ENCODE measurements at regions not wholly inside any gene's neighbourhood (a gene's known extent, or its start where the extent isn't known, plus 50 kb on each side); places are given as distances from the start of the nearest gene placed in this dataset.

DNA sequence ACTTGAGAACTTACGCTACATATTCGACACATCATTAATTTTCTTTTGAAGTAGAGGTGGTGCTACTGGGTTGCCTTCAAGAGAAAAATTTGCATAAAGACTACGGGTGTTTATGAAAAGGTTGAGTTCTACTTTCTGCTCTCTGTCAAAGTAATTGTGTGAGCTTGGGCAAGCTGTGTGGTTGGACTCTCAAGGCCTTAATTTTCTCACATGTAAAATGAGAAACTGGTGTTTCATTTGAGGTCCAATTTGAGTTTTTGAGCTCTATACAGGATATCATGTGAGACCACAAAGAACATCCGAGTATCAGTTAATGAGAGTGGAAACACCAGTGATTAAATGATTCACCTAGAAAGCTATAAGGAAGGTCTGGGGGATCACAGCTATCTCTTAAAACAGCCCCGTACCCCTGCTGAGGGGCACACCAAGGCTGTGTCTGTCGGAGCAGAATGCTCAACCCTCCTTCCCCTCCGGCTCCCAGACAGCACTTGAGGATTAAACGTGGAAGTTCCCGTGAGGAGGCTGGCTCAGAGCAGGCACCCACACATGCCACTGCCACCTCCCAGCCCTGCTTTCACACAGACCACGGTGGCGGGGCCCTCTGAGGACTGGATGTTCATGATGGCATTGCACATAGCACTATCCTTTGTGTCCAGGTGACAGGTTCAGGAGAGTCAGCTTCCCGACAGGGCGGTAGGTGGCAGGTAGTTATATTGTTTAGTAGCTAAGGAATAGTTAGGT is 191.8 kb downstream of the RNF144A start:
- Histone ChIP-seq H3K9ac (ENCODE audit: low read depth in 1 of 2, low read length in 2 of 2) (no peak overlapping the region), H3K36me3 (ENCODE audit: control insufficient read depth in 4 of 4, insufficient read depth in 3 of 4, low read depth in 1 of 4, low read length in 3 of 4) (no peaks in the 10 kb centered on the region), H3K27me3 (ENCODE audit: control insufficient read depth in 4 of 4, insufficient read depth in 4 of 4, low read length in 3 of 4) (no peaks in the 10 kb centered on the region), H3K9me3 (ENCODE audit: control insufficient read depth in 4 of 4, low read length in 3 of 4) (peaks cover 0 to 2% (median 0%) of the 10 kb centered on the region in 4 donors), H3K27ac (ENCODE audit: low read depth in 1 of 2, low read length in 2 of 2) (no peak overlapping the region), H3K4me1 (ENCODE audit: control insufficient read depth in 4 of 4, insufficient read depth in 4 of 4, low read length in 3 of 4) (no peaks in the 10 kb centered on the region), H3K4me3 (ENCODE audit: low read depth in 1 of 3, low read length in 3 of 3) (no peak overlapping the region)
- 85% methylated on average over 13 of the region's 13 CpGs for WGBS
- DNase-seq (ENCODE audit: low spot score), result no peak
- no peak for TF ChIP-seq HNF4A (conservative IDR thresholded peaks at IDR 0.05)
- TF ChIP-seq, protein P1, sequence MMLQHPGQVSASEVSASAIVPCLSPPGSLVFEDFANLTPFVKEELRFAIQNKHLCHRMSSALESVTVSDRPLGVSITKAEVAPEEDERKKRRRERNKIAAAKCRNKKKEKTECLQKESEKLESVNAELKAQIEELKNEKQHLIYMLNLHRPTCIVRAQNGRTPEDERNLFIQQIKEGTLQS (IDR thresholded peaks at IDR 0.05), result no peak
- no peak for TF ChIP-seq GABPA (IDR thresholded peaks at IDR 0.05 in 1 of 2, conservative IDR thresholded peaks at IDR 0.05 in 1 of 2)

DNA sequence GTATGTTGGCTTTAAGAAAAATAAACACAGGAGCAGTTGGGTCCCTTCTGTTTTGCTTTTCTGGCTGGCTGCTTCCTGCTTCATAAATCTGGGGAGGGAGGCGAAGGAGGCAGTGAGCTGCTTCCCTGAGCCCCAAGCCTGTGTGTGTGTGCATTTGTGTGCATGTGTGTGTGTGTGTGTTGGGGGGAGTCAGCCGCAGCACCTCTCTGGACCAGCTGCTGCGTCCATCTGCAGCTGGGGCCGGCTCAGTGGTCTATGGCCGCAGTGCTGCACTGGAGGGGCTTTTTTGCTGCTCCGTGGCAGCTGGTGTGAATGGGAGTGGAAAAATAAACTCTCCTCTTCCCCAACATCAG is 192.3 kb downstream of the RNF144A start:
- Histone ChIP-seq H3K27ac (ENCODE audit: low read depth in 1 of 2, low read length in 2 of 2) (no peak overlapping the region), H3K36me3 (ENCODE audit: control insufficient read depth in 4 of 4, insufficient read depth in 3 of 4, low read depth in 1 of 4, low read length in 3 of 4) (no peaks in the 10 kb centered on the region), H3K4me3 (ENCODE audit: low read depth in 1 of 3, low read length in 3 of 3) (no peak overlapping the region), H3K27me3 (ENCODE audit: control insufficient read depth in 4 of 4, insufficient read depth in 4 of 4, low read length in 3 of 4) (no peaks in the 10 kb centered on the region), H3K9me3 (ENCODE audit: control insufficient read depth in 4 of 4, low read length in 3 of 4) (peaks cover 0 to 2% (median under 1%) of the 10 kb centered on the region in 4 donors), H3K9ac (ENCODE audit: low read depth in 1 of 2, low read length in 2 of 2) (no peak overlapping the region), H3K4me1 (ENCODE audit: control insufficient read depth in 4 of 4, insufficient read depth in 4 of 4, low read length in 3 of 4) (no peaks in the 10 kb centered on the region)
- no peak for TF ChIP-seq RXRA (IDR thresholded peaks at IDR 0.05)
- TF ChIP-seq, protein P2, sequence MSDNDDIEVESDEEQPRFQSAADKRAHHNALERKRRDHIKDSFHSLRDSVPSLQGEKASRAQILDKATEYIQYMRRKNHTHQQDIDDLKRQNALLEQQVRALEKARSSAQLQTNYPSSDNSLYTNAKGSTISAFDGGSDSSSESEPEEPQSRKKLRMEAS (IDR thresholded peaks at IDR 0.05), result no peak
- no peak for TF ChIP-seq GABPA (IDR thresholded peaks at IDR 0.05 in 1 of 2, conservative IDR thresholded peaks at IDR 0.05 in 1 of 2)
- TF ChIP-seq, protein P3, sequence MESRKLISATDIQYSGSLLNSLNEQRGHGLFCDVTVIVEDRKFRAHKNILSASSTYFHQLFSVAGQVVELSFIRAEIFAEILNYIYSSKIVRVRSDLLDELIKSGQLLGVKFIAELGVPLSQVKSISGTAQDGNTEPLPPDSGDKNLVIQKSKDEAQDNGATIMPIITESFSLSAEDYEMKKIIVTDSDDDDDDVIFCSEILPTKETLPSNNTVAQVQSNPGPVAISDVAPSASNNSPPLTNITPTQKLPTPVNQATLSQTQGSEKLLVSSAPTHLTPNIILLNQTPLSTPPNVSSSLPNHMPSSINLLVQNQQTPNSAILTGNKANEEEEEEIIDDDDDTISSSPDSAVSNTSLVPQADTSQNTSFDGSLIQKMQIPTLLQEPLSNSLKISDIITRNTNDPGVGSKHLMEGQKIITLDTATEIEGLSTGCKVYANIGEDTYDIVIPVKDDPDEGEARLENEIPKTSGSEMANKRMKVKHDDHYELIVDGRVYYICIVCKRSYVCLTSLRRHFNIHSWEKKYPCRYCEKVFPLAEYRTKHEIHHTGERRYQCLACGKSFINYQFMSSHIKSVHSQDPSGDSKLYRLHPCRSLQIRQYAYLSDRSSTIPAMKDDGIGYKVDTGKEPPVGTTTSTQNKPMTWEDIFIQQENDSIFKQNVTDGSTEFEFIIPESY (IDR thresholded peaks at IDR 0.05), result no peak
- TF ChIP-seq TAF1 (conservative IDR thresholded peaks at IDR 0.05), result no peak
- TF ChIP-seq, protein P4, sequence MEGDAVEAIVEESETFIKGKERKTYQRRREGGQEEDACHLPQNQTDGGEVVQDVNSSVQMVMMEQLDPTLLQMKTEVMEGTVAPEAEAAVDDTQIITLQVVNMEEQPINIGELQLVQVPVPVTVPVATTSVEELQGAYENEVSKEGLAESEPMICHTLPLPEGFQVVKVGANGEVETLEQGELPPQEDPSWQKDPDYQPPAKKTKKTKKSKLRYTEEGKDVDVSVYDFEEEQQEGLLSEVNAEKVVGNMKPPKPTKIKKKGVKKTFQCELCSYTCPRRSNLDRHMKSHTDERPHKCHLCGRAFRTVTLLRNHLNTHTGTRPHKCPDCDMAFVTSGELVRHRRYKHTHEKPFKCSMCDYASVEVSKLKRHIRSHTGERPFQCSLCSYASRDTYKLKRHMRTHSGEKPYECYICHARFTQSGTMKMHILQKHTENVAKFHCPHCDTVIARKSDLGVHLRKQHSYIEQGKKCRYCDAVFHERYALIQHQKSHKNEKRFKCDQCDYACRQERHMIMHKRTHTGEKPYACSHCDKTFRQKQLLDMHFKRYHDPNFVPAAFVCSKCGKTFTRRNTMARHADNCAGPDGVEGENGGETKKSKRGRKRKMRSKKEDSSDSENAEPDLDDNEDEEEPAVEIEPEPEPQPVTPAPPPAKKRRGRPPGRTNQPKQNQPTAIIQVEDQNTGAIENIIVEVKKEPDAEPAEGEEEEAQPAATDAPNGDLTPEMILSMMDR (IDR thresholded peaks at IDR 0.05; ENCODE audit: low read depth, low read length, missing input control), result no peak
- no peak for TF ChIP-seq RAD21 (IDR thresholded peaks at IDR 0.05)
- no peak for TF ChIP-seq HNF4G (IDR thresholded peaks at IDR 0.05)
- no peak for TF ChIP-seq YY1 (IDR thresholded peaks at IDR 0.05)
- no peak for TF ChIP-seq NR2F2 (IDR thresholded peaks at IDR 0.05)
- no peak for TF ChIP-seq FOXA1 (IDR thresholded peaks at IDR 0.05)
- no peak for TF ChIP-seq HNF4A (conservative IDR thresholded peaks at IDR 0.05)
- TF ChIP-seq EGR1 (IDR thresholded peaks at IDR 0.05; ENCODE audit: low read depth in 2 of 2), result no peak
- WGBS, result 90% methylated on average over 6 of the region's 6 CpGs
- no peak for DNase-seq (ENCODE audit: low spot score)

DNA sequence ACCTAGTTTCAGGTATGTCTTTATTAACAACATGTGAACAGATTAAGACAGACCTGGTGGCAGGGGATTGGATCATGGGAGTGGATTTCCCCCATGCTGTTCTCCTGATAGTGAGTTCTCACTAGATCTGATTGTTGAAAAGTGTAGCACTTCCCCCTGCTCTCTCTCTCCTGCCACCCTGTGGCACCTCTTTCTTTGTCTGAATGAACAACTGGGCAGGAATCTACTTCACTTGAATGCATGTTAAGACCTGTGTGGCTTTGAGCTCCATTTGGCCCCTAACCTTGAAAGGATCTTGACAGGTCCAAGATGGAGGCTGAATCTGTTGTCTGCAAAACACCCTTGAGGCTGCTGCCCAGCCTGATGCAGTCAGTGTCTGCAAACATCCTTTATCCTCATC is 194.4 kb downstream of the RNF144A start:
- no peaks in the 10 kb centered on the region for H3K27me3 ChIP-seq (ENCODE audit: control insufficient read depth in 4 of 4, insufficient read depth in 4 of 4, low read length in 3 of 4)
- no peak overlapping the region for H3K27ac ChIP-seq (ENCODE audit: low read depth in 1 of 2, low read length in 2 of 2)
- peaks cover 0 to 4% (median 1%) of the 10 kb centered on the region in 4 donors for H3K9me3 ChIP-seq (ENCODE audit: control insufficient read depth in 4 of 4, low read length in 3 of 4)
- no peaks in the 10 kb centered on the region for H3K36me3 ChIP-seq (ENCODE audit: control insufficient read depth in 4 of 4, insufficient read depth in 3 of 4, low read depth in 1 of 4, low read length in 3 of 4)
- TF ChIP-seq NR2F2 (IDR thresholded peaks at IDR 0.05) (no peak), GABPA (IDR thresholded peaks at IDR 0.05 in 1 of 2, conservative IDR thresholded peaks at IDR 0.05 in 1 of 2) (no peak), EGR1 (IDR thresholded peaks at IDR 0.05; ENCODE audit: low read depth in 2 of 2) (no peak), RAD21 (IDR thresholded peaks at IDR 0.05) (no peak), RXRA (IDR thresholded peaks at IDR 0.05) (no peak), FOXA1 (IDR thresholded peaks at IDR 0.05) (no peak), SP1 (IDR thresholded peaks at IDR 0.05) (no peak), JUND (IDR thresholded peaks at IDR 0.05) (no peak), HNF4G (IDR thresholded peaks at IDR 0.05) (no peak), YY1 (IDR thresholded peaks at IDR 0.05) (no peak), FOXA2 (IDR thresholded peaks at IDR 0.05) (no peak)
- TF ChIP-seq, protein P1 (IDR thresholded peaks at IDR 0.05), result no peak
- TF ChIP-seq, protein P5, sequence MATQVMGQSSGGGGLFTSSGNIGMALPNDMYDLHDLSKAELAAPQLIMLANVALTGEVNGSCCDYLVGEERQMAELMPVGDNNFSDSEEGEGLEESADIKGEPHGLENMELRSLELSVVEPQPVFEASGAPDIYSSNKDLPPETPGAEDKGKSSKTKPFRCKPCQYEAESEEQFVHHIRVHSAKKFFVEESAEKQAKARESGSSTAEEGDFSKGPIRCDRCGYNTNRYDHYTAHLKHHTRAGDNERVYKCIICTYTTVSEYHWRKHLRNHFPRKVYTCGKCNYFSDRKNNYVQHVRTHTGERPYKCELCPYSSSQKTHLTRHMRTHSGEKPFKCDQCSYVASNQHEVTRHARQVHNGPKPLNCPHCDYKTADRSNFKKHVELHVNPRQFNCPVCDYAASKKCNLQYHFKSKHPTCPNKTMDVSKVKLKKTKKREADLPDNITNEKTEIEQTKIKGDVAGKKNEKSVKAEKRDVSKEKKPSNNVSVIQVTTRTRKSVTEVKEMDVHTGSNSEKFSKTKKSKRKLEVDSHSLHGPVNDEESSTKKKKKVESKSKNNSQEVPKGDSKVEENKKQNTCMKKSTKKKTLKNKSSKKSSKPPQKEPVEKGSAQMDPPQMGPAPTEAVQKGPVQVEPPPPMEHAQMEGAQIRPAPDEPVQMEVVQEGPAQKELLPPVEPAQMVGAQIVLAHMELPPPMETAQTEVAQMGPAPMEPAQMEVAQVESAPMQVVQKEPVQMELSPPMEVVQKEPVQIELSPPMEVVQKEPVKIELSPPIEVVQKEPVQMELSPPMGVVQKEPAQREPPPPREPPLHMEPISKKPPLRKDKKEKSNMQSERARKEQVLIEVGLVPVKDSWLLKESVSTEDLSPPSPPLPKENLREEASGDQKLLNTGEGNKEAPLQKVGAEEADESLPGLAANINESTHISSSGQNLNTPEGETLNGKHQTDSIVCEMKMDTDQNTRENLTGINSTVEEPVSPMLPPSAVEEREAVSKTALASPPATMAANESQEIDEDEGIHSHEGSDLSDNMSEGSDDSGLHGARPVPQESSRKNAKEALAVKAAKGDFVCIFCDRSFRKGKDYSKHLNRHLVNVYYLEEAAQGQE (IDR thresholded peaks at IDR 0.05), result no peak
- DNase-seq (ENCODE audit: low spot score), result no peak
- H3K4me1 ChIP-seq (ENCODE audit: control insufficient read depth in 4 of 4, insufficient read depth in 4 of 4, low read length in 3 of 4), result no peaks in the 10 kb centered on the region
- H3K9ac ChIP-seq (ENCODE audit: low read depth in 1 of 2, low read length in 2 of 2), result no peak overlapping the region
- no peak overlapping the region for H3K4me3 ChIP-seq (ENCODE audit: low read depth in 1 of 3, low read length in 3 of 3)
